Breast epithelium (tissue), 4 donors: ENCODE measurements at regions not wholly inside any gene's neighbourhood (a gene's known extent, or its start where the extent isn't known, plus 50 kb on each side); places are given as distances from the start of the nearest gene placed in this dataset.

Source experiments
- DNase-seq, 2 donors: peaks; one replicate each; pipeline ENCODE4 v3.0.0-alpha.2; 2019; ENCODE audit warnings: low spot score in 2 of 2
- H3K27ac ChIP-seq, 2 donors: fragments of 200-600 bp; sonication (generic) in 1 of 2; one replicate each; pipeline ENCODE4 v1.5.1; 2016 to 2019; ENCODE audit warnings: mild to moderate bottlenecking in 1 of 2
- H3K27me3 ChIP-seq, 2 donors: fragments of 200-600 bp; sonication (generic) in 1 of 2; one replicate each; pipeline versions ENCODE4 v1.5.1 to v1.6.0; 2017 to 2019; ENCODE audit warnings: control low read depth in 1 of 2, mild to moderate bottlenecking in 1 of 2
- H3K36me3 ChIP-seq: fragments of 200-600 bp; one replicate; pipeline ENCODE4 v1.5.1; 2019
- H3K4me1 ChIP-seq, 2 donors: fragments of 200-600 bp; sonication (generic); one replicate each; pipeline ENCODE4 v1.5.1; 2016 to 2019; ENCODE audit warnings: control low read depth in 1 of 2
- H3K4me3 ChIP-seq, 3 donors: fragments of 200-600 bp; sonication (generic); 1 replicate in 2 of 3; 2 replicates in 1 of 3; pipeline ENCODE4 v1.5.1; 2016 to 2019; ENCODE audit warnings: mild to moderate bottlenecking in 3 of 3, moderate library complexity in 2 of 3
- H3K9me3 ChIP-seq, 2 donors: fragments of 200-600 bp; sonication (generic) in 1 of 2; one replicate each; pipeline ENCODE4 v1.5.1; 2016 to 2019; ENCODE audit warnings: control low read depth in 1 of 2
- POLR2A ChIP-seq: fragments of 450-650 bp; IDR thresholded peaks from one replicate; pipeline ENCODE4 v1.6.1; 2016; ENCODE audit warnings: antibody characterized with exemption, mild to moderate bottlenecking, moderate library complexity
- POLR2AphosphoS5 ChIP-seq, 3 donors: sonication (generic); formaldehyde crosslinking; IDR thresholded peaks; one replicate each; pipeline ENCODE4 v1.6.1; 2017; ENCODE audit warnings: antibody characterized with exemption in 3 of 3
- intact Hi-C: fragments of 100-400 bp; cut with DNase I; formaldehyde crosslinking; loops from one replicate; pipeline ENCODE4 v1.15.1; 2023; ENCODE audit warnings: low total_unique reads
- TF ChIP-seq, protein P1 (sequence below), 3 donors: fragments of 450-650 bp; IDR thresholded peaks; one replicate each; pipeline ENCODE4 v1.5.1; 2016 to 2017; ENCODE audit warnings: antibody characterized with exemption in 3 of 3, mild to moderate bottlenecking in 3 of 3, moderate library complexity in 3 of 3

DNA sequence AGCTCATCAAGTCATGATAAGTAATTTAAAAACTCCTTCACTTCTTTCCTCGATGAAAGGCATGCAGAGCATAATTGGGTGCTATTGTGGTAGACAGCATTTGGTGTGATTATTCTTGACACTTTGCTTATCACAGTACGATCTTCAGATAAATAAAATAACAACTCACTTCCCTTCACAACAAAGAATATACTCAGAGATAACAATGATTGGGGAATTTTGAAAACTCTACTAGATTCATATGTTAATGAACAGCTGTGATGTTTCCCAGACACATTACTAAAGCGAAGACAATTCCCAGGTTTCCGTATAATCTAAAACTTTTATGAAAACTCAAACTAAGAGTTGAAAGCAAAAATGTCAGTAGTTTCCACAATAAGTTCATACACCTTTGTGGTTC is 670.6 kb upstream of the EPHA7 start:
- no peaks in the 10 kb centered on the region for H3K36me3 ChIP-seq

DNA sequence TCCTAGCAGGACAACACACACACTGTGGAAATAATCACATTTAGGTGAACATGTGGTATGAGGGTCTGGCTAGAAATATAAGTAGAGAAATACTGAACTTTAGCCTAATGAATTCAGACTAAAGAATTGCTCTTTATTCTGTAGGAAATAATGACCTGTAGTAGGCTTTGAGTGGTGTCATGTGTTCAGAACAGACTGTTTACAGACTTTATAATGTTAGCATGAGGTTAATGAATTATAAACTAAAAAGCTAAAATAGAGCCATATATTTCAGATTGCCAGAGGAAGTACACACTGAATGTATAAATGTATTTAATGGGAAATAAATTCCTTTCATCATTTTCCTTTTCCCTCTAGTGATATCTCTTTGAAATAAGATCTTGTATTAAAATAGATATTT is 669.5 kb upstream of the EPHA7 start:
- no peak for DNase-seq
- Histone ChIP-seq H3K36me3 (no peaks in the 10 kb centered on the region), H3K4me3 (no peak overlapping the region), H3K9me3 (no peaks in the 10 kb centered on the region), H3K27me3 (no peaks in the 10 kb centered on the region), H3K4me1 (no peaks in the 10 kb centered on the region), H3K27ac (no peak overlapping the region)
- TF ChIP-seq, protein P1, sequence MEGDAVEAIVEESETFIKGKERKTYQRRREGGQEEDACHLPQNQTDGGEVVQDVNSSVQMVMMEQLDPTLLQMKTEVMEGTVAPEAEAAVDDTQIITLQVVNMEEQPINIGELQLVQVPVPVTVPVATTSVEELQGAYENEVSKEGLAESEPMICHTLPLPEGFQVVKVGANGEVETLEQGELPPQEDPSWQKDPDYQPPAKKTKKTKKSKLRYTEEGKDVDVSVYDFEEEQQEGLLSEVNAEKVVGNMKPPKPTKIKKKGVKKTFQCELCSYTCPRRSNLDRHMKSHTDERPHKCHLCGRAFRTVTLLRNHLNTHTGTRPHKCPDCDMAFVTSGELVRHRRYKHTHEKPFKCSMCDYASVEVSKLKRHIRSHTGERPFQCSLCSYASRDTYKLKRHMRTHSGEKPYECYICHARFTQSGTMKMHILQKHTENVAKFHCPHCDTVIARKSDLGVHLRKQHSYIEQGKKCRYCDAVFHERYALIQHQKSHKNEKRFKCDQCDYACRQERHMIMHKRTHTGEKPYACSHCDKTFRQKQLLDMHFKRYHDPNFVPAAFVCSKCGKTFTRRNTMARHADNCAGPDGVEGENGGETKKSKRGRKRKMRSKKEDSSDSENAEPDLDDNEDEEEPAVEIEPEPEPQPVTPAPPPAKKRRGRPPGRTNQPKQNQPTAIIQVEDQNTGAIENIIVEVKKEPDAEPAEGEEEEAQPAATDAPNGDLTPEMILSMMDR (IDR thresholded peaks at IDR 0.05) = no peak
- TF ChIP-seq POLR2AphosphoS5 (IDR thresholded peaks at IDR 0.05) (no peak), POLR2A (no peak)
- intact Hi-C loops = no loop called here

More for the DNA sequence above, 670.6 kb upstream of the EPHA7 start:
- Histone ChIP-seq H3K27me3 (no peaks in the 10 kb centered on the region), H3K4me1 (no peaks in the 10 kb centered on the region), H3K27ac (no peak overlapping the region), H3K9me3 (no peaks in the 10 kb centered on the region), H3K4me3 (no peak overlapping the region)
- intact Hi-C loops = no loop called here
- TF ChIP-seq, protein P1 (IDR thresholded peaks at IDR 0.05) = no peak
- TF ChIP-seq POLR2AphosphoS5 (IDR thresholded peaks at IDR 0.05) = no peak
- TF ChIP-seq POLR2A = no peak
- no peak for DNase-seq

DNA sequence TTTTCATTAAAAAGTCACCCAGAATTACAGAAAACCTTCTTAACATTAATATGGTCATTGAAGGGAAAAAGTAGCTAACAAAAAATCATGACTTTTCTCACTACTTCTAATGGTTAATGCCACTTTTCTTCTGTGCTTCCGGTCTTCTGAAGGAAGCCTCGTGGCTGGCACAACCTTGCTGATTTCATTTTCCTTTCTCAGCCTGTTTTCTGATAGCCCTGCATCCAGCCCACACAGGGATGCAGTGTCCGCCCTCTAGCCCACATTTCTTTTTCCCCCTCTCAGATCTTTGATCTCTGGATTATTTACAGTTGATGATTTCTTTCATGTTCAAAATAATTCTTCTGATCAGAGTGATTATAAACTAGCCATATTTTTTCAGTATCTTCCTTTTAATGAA is 655.4 kb upstream of the EPHA7 start:
- H3K4me3 ChIP-seq = no peak overlapping the region
- no peaks in the 10 kb centered on the region for H3K27me3 ChIP-seq
- no peaks in the 10 kb centered on the region for H3K9me3 ChIP-seq
- intact Hi-C loops = no loop called here
- TF ChIP-seq POLR2A = no peak
- TF ChIP-seq, protein P1 (IDR thresholded peaks at IDR 0.05) = no peak
- TF ChIP-seq POLR2AphosphoS5 (IDR thresholded peaks at IDR 0.05) = no peak
- H3K36me3 ChIP-seq = no peaks in the 10 kb centered on the region
- no peak overlapping the region for H3K27ac ChIP-seq
- no peak for DNase-seq
- no peaks in the 10 kb centered on the region for H3K4me1 ChIP-seq

DNA sequence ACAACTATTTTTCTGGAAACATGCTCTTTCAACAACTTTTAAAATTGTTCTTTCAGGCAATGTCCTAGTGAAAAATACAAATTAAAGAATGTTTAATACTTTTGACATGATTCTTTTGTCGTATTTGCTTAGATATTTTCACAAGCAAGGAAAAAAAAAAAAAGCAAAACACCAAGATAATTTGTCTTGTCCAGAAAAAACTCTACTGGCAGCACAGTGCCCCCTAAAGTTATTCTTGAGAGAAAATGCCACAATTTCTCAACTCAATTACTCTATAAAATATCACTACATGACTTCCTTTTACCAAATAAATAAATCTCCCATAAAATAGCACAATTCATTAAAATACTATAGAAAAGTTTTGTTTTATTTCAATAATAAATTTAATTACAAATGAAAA is 652.5 kb upstream of the EPHA7 start:
- no peak overlapping the region for H3K27ac ChIP-seq
- DNase-seq = no peak
- H3K4me3 ChIP-seq = no peak overlapping the region
- H3K27me3 ChIP-seq = no peaks in the 10 kb centered on the region
- no peaks in the 10 kb centered on the region for H3K9me3 ChIP-seq
- no peak for TF ChIP-seq POLR2A
- H3K4me1 ChIP-seq = no peaks in the 10 kb centered on the region
- intact Hi-C loops = no loop called here
- H3K36me3 ChIP-seq = no peaks in the 10 kb centered on the region

DNA sequence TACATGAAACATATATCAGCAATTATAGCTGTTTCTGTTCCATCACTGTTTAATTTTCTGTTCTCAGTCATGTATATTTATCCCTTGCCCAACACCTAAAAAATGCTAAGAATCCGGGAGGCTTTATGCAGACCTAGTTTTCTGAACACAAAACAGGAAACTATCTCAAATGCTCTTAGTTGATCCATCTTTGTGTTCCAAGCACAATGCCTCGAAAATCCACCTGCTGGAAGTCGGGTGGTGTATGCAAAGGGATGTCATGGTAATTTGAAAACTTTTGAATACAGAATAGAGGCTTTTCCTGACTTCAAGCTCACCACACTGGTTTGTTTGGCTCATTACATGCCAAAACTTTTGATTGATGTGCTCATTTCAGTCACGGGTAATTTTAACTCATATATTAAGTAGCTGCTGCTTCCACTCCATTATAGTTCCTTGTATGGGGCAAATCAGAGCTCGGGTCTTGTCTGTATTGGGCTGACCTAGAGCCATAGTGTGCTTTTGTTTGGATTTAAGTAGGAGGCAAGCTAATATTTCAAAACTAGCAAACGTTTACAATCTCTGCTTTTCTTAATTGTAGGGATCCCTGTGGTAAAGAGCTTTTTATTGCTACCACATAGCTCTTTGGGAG is 646.5 kb upstream of the EPHA7 start:
- intact Hi-C loops = no loop called here
- H3K4me1 ChIP-seq = no peaks in the 10 kb centered on the region
- TF ChIP-seq POLR2A = no peak
- TF ChIP-seq, protein P1 (IDR thresholded peaks at IDR 0.05) = no peak
- TF ChIP-seq POLR2AphosphoS5 (IDR thresholded peaks at IDR 0.05) = no peak

DNA sequence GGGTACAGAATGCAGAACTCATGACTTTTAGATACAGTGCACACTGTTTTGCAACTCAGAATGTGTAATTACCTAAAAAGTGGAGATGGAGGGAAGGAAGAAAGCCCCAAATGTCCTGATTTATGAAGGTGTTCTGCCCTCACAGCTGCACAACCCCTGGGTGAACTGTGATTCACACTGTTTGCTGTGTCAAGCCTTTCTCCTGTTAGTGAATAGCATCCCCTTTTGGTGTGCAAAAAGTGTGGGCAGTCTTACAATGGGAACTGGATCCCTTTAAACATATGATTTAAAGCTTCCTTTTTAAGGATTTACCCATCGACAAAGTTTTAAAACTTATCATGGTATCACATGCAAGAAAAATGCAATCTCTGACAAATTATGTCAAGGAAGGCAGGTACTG is 633.4 kb upstream of the EPHA7 start:
- TF ChIP-seq POLR2AphosphoS5 (IDR thresholded peaks at IDR 0.05) (no peak), POLR2A (no peak)
- intact Hi-C loops = no loop called here
- no peaks in the 10 kb centered on the region for H3K9me3 ChIP-seq

More for the DNA sequence above, 646.5 kb upstream of the EPHA7 start:
- Histone ChIP-seq H3K4me3 (no peak overlapping the region), H3K9me3 (no peaks in the 10 kb centered on the region), H3K36me3 (no peaks in the 10 kb centered on the region), H3K27ac (no peak overlapping the region), H3K27me3 (no peaks in the 10 kb centered on the region)
- DNase-seq = no peak

More for the DNA sequence above, 633.4 kb upstream of the EPHA7 start:
- no peak for DNase-seq
- no peaks in the 10 kb centered on the region for H3K36me3 ChIP-seq
- no peak overlapping the region for H3K27ac ChIP-seq
- no peaks in the 10 kb centered on the region for H3K4me1 ChIP-seq
- no peaks in the 10 kb centered on the region for H3K27me3 ChIP-seq
- no peak overlapping the region for H3K4me3 ChIP-seq
